Right forelimb (tissue), 1 donor: ENCODE measurements at regions not wholly inside any gene's neighbourhood (a gene's known extent, or its start where the extent isn't known, plus 50 kb on each side); places are given as distances from the start of the nearest gene placed in this dataset.

ENCODE experiments used
- DNase-seq: peaks from one replicate; pipeline ENCODE4 v3.0.0-alpha.2; 2018

DNA sequence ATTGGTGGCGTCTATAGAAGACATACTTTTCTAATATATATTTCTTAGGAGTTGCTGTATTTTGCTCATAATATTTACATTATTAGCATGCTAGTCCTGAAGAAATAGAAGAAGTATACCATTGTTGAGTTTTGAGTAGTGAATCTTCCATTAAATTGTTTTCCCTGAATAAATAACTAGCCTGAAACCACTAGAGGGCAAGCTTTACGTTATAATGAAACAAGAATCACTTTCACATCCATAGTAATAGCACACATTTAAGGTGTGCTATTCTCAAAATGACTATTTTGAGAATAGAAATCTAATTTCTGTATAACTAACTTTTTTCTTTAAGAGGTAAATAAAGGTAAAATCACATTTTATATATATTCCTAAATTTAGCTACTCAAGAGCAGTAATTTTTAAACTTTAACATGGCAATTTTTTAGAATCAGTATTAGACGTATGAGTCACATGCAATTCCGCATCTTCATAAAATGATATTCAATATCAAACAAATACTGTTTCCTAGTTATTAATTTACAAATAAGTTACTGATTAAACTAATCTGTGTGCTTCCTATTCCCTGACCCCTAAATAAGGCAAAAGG is 213.2 kb upstream of the MANEA start:
- DNase-seq, result no peak

GRCh38 chr6:95365454-95365853 is 211.9 kb upstream of the MANEA start:
- DNase-seq, result no peak

GRCh38 chr6:95366414-95366813 is 210.9 kb upstream of the MANEA start:
- no peak for DNase-seq

DNA sequence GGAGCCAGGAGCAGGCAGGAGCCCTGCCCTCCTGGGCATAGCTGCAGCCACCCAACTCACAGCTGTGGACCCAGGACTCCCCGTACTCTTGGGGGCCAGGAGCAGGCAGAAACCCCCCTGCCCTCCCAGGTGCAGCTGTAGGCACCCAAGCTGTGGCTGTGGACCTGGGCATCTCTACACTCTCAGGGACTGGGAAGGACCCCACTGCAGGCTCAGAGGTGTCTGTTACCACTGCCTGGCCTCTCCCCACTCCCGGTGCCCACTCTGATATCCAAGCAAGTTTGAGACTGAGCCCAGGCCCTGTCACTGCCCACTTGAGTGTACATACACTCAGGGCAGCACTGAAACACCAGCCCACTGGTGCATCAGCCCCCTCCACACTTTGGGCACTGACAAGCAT is 193.5 kb upstream of the MANEA start:
- DNase-seq, result no peak

- no peak for DNase-seq
Observed at GRCh38 chr6:95384988-95385387, 192.3 kb upstream of the MANEA start.

DNA sequence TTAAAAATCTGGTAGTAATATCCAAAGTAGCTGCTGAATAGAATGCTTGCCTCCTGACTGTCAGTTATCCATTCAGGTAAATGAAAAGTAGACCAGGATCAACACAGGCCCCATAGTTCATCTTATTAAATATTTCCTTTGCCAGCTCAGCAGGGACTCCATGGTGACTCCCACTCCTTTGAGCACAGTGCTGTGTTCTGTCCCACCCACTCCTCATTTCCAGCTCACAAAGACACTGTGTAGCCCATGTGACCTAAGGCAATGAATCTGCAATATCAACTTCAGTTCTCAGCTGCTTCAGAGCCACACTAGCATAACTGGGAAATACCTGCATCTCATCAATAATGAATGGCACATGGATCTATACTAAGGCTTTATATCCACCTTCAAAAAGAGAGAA is 189.5 kb upstream of the MANEA start:
- DNase-seq, result no peak

- no peak for DNase-seq
Observed at GRCh38 chr6:95404777-95405176, 172.6 kb upstream of the MANEA start.

DNA sequence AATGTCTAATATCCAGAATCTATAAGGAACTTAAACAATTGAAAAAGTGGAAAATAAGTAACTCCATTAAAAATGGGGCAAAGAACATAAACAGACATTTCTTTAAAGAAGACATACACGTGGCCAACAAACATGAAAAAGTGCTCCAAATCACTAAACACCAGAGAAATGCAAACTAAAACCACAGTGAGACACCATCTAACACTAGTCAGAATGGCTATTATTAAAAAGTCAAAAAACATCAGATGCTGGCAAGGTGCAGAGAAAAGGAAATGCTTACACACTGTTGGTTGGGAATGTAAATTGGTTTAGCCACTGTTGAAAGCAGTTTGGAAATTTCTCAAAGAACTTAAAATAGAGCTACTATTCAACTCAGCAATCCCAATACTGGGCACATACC is 169.2 kb upstream of the MANEA start:
- DNase-seq, result no peak

DNA sequence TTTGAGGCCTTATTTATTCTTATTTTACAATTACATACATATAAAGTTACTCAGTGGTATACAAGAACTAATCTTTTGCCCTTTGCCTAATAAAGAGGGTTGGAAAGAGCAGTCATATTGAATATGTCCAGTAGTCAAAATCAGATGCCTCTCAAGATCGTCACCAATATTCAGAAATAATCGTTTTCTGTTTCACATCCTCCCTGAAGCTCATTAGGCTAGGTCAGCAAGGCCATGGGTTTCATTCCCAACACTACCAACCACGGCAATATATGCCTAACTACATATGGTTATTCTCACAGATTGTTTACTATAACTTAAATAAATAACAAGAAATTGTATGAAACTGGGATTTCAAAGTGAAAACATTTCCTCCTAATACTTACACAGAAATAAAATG is 167.2 kb upstream of the MANEA start:
- DNase-seq, result no peak

GRCh38 chr6:95413789-95414188 is 163.5 kb upstream of the MANEA start:
- no peak for DNase-seq

DNA sequence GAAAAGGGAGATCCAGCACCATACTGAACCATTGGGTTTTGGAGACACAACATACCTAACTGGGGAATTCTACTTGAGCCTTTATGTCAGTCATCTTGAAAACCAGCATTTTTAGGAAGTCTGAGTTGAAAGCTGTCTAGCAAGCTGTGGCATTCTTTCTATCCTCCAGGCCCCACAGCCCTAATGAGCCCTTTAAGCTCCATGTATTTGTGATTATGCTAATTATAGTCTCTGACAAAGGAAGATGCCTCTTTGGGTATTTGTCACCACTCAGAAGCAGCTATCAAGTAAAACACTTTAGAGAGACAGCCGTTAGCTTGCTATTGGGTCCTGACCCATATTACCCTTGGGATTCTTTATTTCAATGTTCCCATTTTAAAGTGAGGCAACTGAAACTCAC is 159.5 kb upstream of the MANEA start:
- DNase-seq, result no peak

- no peak for DNase-seq
Observed at GRCh38 chr6:95420792-95421191, 156.5 kb upstream of the MANEA start.

DNA sequence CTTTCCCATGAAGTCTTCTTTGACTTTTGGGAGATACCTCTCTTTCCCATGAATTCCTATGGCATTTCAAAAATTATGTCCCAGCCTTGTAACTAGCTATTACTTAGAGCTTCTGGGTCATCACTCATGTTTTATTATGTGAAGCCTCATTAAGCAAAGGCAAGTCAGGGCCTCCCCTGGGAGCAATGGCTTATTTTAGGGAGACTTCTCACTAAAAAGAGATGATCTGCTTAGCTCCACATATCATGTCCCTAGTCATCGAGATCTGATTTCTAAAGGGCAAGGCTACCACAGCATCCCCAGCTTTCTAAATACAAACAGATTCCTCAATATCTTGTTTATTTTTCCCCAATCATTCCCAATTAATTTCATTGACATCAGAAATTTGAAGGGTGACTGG is 154.0 kb upstream of the MANEA start:
- DNase-seq, result no peak

- DNase-seq, result no peak
Observed at GRCh38 chr6:95431637-95432228, 145.6 kb upstream of the MANEA start.

- no peak for DNase-seq
Observed at GRCh38 chr6:95439741-95440140, 137.6 kb upstream of the MANEA start.

GRCh38 chr6:95448208-95448607 is 129.1 kb upstream of the MANEA start:
- DNase-seq, result no peak

- DNase-seq, result no peak
Observed at GRCh38 chr6:95469511-95469910, 107.8 kb upstream of the MANEA start.

- DNase-seq, result no peak
Observed at GRCh38 chr6:95478941-95479340, 98.4 kb upstream of the MANEA start.

- DNase-seq, result no peak
Observed at GRCh38 chr6:95487817-95488216, 89.5 kb upstream of the MANEA start.

- DNase-seq, result no peak
Observed at GRCh38 chr6:95489185-95489863, 88.0 kb upstream of the MANEA start.

DNA sequence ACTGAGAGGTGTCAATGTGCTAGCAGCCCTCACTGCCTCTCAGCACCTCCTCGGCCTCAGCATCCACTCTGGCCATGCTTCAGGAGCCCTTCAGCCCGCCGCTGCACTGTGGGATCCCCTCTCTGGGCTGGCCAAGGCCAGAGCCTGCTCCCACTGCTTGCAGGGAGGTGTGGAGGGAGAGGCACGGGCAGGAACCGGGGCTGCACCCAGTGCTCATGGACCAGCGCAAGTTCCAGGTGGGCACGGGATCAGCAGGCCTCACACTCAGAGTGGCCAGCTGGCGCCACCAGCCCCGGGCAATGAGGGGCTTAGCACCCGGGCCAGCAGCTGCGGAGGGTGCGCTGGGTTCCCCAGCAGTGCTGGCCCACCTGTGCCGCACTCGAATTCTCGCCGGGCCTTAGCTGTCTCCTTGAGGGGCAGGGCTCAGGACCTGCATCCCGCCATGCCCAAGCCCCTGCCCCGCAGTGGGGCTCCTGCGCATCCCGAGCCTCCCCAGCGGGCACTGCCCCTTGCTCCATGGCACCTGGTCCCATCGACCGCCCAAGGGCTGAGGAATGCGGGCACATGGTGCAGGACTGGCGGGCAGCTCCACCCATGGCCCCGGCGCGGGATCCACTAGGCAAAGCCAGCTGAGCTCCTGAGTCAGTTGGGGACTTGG is 80.4 kb upstream of the MANEA start:
- DNase-seq, result no peak

- no peak for DNase-seq
Observed at GRCh38 chr6:95501032-95501904, 76.1 kb upstream of the MANEA start.

GRCh38 chr6:95503568-95503967 is 73.8 kb upstream of the MANEA start:
- no peak for DNase-seq
